ENCODE measurements at regions not wholly inside any gene's neighbourhood (a gene's known extent, or its start where the extent isn't known, plus 50 kb on each side); places are given as distances from the start of the nearest gene placed in this dataset.

DNA sequence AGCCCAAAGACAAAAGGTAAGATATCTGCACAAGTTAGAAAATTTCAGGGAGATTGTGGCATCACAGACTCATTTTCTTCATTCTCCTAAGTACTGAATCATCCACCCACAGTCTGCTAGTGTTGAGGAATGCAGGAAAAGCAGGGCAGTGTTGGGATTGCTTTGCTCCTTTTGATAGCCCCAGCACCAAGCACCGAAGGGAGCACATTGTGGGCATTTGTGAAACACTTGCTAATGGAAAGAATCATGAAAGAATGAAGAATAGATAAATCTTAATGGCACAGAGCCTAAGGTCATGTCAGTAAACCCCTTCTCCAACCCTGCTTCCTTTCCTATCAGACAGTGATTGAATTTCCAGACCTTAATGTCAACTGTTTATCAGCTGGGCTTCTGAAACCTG lies 103.1 kb upstream of the GPRIN3 start:
- Histone ChIP-seq H3K4me1 (no peaks in the 10 kb centered on the region), H3K36me3 (no peaks in the 10 kb centered on the region), H3K27ac (no peak overlapping the region), H3K27me3 (no peaks in the 10 kb centered on the region), H3K4me3 (no peak overlapping the region), H3K9me3 (no peaks in the 10 kb centered on the region)
- no peak for ATAC-seq
- WGBS, 2 donors (ENCODE audit: low coverage in 1 of 2) = 27% methylated on average over 1 of the region's 1 CpG; no CpG with 5 or more reads in 1 of the 2 donors
- TF ChIP-seq EP300 (IDR thresholded peaks at IDR 0.05) (no peak), POLR2A (IDR thresholded peaks at IDR 0.05) (no peak), POLR2AphosphoS5 (IDR thresholded peaks at IDR 0.05) (no peak)

- no peak for ATAC-seq
- no peaks in the 10 kb centered on the region for H3K9me3 ChIP-seq
- TF ChIP-seq POLR2A (IDR thresholded peaks at IDR 0.05) = no peak
- TF ChIP-seq EP300 (IDR thresholded peaks at IDR 0.05) = no peak
- no peak for TF ChIP-seq POLR2AphosphoS5 (IDR thresholded peaks at IDR 0.05)
- no peak for TF ChIP-seq CTCF (IDR thresholded peaks at IDR 0.05)
- H3K4me1 ChIP-seq = no peaks in the 10 kb centered on the region
- WGBS, 2 donors (ENCODE audit: low coverage in 1 of 2) = 93 to 96% methylated on average over 3 of the region's 3 CpGs
- no peaks in the 10 kb centered on the region for H3K36me3 ChIP-seq
- H3K4me3 ChIP-seq = no peak overlapping the region
- H3K27ac ChIP-seq = no peak overlapping the region
- no peaks in the 10 kb centered on the region for H3K27me3 ChIP-seq
Observed at GRCh38 chr4:89404530-89404929, 96.9 kb upstream of the GPRIN3 start.

DNA sequence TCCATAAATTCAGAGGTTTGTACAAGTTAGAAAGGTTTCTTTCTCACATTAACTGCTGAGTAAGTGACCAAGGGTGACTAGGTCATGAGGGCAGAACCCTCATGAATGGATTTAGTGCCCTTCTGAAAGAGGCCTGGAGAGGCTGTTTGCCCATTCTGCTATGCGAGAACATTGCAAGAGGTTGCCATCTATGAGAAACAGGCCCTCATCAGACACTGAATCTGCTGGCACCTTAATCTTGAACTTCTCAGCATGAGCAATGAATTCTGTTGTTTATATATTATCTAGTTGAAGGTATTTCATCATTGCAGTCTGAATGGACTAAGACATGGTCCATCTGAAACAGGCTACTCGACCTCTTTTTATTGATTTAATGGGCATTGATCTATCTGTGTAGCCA lies 96.2 kb upstream of the GPRIN3 start:
- WGBS, 2 donors (ENCODE audit: low coverage in 1 of 2) = 67 to 92% methylated on average over 2 of the region's 2 CpGs
- TF ChIP-seq POLR2AphosphoS5 (IDR thresholded peaks at IDR 0.05) = no peak
- TF ChIP-seq EP300 (IDR thresholded peaks at IDR 0.05) = no peak
- no peak for TF ChIP-seq POLR2A (IDR thresholded peaks at IDR 0.05)
- TF ChIP-seq CTCF (IDR thresholded peaks at IDR 0.05) = no peak
- no peaks in the 10 kb centered on the region for H3K4me1 ChIP-seq
- H3K27ac ChIP-seq = no peak overlapping the region
- H3K4me3 ChIP-seq = no peak overlapping the region
- no peaks in the 10 kb centered on the region for H3K27me3 ChIP-seq
- H3K9me3 ChIP-seq = no peaks in the 10 kb centered on the region
- no peaks in the 10 kb centered on the region for H3K36me3 ChIP-seq
- no peak for ATAC-seq

GRCh38 chr4:89400287-89401035 lies 92.9 kb upstream of the GPRIN3 start:
- TF ChIP-seq EP300 (IDR thresholded peaks at IDR 0.05) (no peak), POLR2A (IDR thresholded peaks at IDR 0.05) (no peak), POLR2AphosphoS5 (IDR thresholded peaks at IDR 0.05) (no peak), CTCF (IDR thresholded peaks at IDR 0.05) (no peak)
- Histone ChIP-seq H3K9me3 (no peaks in the 10 kb centered on the region), H3K27ac (no peak overlapping the region), H3K4me1 (no peaks in the 10 kb centered on the region), H3K36me3 (no peaks in the 10 kb centered on the region), H3K27me3 (no peaks in the 10 kb centered on the region), H3K4me3 (no peak overlapping the region)
- no peak for ATAC-seq
- 76 to 82% methylated on average over 6 to 7 of the region's 7 CpGs for WGBS, 2 donors (ENCODE audit: low coverage in 1 of 2)

DNA sequence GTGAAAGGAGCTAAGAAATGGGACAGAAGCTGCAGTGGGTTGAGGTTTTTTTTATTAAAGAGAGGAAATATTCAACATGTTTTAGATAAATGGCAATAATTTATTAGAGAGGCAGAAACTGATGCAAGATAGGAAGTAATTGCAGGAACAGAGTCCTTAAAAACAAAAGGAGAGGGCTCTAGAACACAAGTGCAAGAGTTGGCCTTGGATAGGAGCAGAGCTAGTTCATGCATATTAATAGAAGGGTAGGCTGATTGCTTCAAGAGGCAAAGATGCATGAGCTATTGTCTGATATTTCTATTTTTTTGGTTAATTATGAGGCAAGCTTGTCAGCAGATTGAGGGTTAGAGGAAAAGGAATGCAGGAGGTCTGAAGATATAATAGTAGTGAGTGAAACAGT lies 91.0 kb upstream of the GPRIN3 start:
- H3K27me3 ChIP-seq = no peaks in the 10 kb centered on the region
- no peaks in the 10 kb centered on the region for H3K4me1 ChIP-seq
- no peak for TF ChIP-seq CTCF (IDR thresholded peaks at IDR 0.05)
- TF ChIP-seq POLR2AphosphoS5 (IDR thresholded peaks at IDR 0.05) = no peak
- no peak for TF ChIP-seq POLR2A (IDR thresholded peaks at IDR 0.05)
- TF ChIP-seq EP300 (IDR thresholded peaks at IDR 0.05) = no peak
- no peaks in the 10 kb centered on the region for H3K36me3 ChIP-seq
- no peak for ATAC-seq
- no peaks in the 10 kb centered on the region for H3K9me3 ChIP-seq
- H3K4me3 ChIP-seq = no peak overlapping the region
- no peak overlapping the region for H3K27ac ChIP-seq
